ENCODE measurements at regions not wholly inside any gene's neighbourhood (a gene's known extent, or its start where the extent isn't known, plus 50 kb on each side); places are given as distances from the start of the nearest gene placed in this dataset.
"Not testable (repeated sequence)": the region's sequence is repeated elsewhere in the genome, so short reads cannot be mapped to it uniquely, and the experiment has no call there.

DNA sequence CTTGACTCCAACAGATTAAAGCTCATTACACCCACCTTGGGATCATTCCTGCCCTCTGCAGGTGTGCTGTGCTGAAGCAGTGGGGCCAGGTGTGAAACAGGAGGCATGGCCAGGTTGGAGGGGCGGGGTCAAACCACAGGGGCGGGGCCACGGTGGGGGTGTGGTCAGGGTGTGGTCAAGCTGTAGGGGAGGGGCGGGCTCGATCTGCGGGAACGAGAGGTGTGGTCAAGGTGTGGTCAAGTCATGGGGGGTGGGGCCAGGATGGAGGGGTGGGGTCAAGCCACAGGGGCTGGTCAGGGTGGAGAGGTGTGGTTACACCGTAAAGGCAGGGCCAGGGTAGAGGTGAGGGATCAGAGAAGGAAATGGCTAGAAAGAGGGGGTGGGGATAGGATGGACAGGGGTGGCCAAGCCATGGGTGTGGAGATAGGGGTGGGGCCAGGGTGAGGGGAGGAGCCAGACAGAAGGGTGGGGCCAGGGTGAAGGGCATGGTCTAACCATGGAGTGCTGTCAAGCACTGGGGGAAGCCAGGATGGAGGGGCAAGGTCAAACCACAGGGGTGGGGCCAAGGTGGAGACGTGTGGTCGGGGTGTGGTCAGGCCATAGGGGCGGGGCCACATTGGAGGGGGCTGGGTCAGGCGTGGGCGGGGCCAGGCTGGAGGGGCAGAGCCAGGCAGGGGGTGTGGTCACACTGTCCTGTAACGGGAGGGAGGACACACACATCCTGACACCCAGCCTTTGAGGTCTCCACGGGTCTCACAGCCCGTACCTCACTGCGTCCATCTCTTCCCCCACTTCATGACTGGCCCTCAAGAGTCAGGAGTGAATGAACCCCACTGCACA is 270.7 kb downstream of the ADGRD1 start:
- TF ChIP-seq, protein P1, sequence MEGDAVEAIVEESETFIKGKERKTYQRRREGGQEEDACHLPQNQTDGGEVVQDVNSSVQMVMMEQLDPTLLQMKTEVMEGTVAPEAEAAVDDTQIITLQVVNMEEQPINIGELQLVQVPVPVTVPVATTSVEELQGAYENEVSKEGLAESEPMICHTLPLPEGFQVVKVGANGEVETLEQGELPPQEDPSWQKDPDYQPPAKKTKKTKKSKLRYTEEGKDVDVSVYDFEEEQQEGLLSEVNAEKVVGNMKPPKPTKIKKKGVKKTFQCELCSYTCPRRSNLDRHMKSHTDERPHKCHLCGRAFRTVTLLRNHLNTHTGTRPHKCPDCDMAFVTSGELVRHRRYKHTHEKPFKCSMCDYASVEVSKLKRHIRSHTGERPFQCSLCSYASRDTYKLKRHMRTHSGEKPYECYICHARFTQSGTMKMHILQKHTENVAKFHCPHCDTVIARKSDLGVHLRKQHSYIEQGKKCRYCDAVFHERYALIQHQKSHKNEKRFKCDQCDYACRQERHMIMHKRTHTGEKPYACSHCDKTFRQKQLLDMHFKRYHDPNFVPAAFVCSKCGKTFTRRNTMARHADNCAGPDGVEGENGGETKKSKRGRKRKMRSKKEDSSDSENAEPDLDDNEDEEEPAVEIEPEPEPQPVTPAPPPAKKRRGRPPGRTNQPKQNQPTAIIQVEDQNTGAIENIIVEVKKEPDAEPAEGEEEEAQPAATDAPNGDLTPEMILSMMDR (IDR thresholded peaks at IDR 0.05), result not testable (repeated sequence)
- TF ChIP-seq POLR2A (IDR thresholded peaks at IDR 0.05), result not testable (repeated sequence)
